ENCODE measurements at regions not wholly inside any gene's neighbourhood (a gene's known extent, or its start where the extent isn't known, plus 50 kb on each side); places are given as distances from the start of the nearest gene placed in this dataset.

GRCh38 chr7:91397612-91398011 is 133.4 kb downstream of the FZD1 start:
- TF ChIP-seq CTCF (IDR thresholded peaks at IDR 0.05) (no peak), REST (IDR thresholded peaks at IDR 0.05; ENCODE audit: insufficient read depth in 1 of 2, low read depth in 2 of 2, low read length in 1 of 2) (no peak), POLR2AphosphoS5 (IDR thresholded peaks at IDR 0.05; ENCODE audit: low read depth, low read length) (no peak), SIN3A (IDR thresholded peaks at IDR 0.05; ENCODE audit: borderline replicate concordance, insufficient read depth, low read depth, low read length) (no peak)

All from Panc1 (cell line).